ENCODE measurements at regions not wholly inside any gene's neighbourhood (a gene's known extent, or its start where the extent isn't known, plus 50 kb on each side); places are given as distances from the start of the nearest gene placed in this dataset.
"Not testable (repeated sequence)": the region's sequence is repeated elsewhere in the genome, so short reads cannot be mapped to it uniquely, and the experiment has no call there.

DNA sequence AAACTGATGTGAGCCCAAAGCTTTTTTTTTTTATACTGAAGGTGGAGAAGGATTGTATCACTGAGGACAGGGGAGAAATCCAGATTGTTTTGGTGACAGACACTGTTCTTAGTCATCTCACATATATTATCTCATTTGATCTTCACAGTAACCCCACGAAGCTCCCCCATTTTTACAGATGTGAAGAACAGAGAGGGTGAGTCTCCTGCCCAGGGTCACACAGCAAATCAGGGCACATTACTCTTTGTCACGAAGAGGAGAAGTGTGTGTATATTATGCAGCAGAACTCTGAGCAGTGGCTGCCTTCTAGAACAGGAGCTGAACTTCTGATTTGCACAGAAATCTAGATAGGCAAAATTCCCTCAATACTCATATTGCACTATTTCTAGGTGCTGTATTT lies 504.3 kb downstream of the XYLT1 start:
- no peaks in the 10 kb centered on the region for H3K4me1 ChIP-seq (ENCODE audit: control insufficient read depth, insufficient read depth, low read length)

DNA sequence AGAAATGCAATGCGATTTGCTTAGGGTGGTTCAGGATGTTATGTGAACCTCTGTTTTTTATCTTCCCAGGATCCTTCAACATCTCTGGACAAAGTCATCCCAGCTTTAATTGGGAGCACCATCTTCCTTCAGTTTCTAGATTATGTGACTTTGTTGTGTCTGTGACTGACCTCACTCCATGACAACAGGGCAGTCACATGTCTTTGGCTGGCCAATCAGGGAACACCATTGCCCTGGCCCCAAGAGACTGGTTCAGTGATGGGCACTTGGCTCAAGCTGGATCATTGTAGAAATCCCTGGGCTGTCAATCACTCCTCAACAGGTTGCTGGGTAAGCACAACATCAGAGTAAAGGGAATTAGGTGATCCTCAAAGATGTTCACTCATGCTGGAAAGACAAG lies 499.7 kb downstream of the XYLT1 start:
- no peak for DNase-seq (ENCODE audit: low read depth, low spot score)
- Histone ChIP-seq H3K4me3 (ENCODE audit: low read length) (no peak overlapping the region), H3K4me1 (ENCODE audit: control insufficient read depth, insufficient read depth, low read length) (no peaks in the 10 kb centered on the region), H3K27me3 (ENCODE audit: control insufficient read depth, insufficient read depth, low read length) (no peaks in the 10 kb centered on the region), H3K27ac (ENCODE audit: low read length) (no peak overlapping the region), H3K36me3 (ENCODE audit: control insufficient read depth, insufficient read depth, low read length) (no peaks in the 10 kb centered on the region), H3K9me3 (ENCODE audit: control insufficient read depth, insufficient read depth, low read length) (no peaks in the 10 kb centered on the region)
- WGBS (ENCODE audit: insufficient coverage, insufficient read length), result no CpG with 5 or more reads among the region's 1 CpG

More for the DNA sequence above, 504.3 kb downstream of the XYLT1 start:
- H3K27me3 ChIP-seq (ENCODE audit: control insufficient read depth, insufficient read depth, low read length), result no peaks in the 10 kb centered on the region
- H3K4me3 ChIP-seq (ENCODE audit: low read length), result no peak overlapping the region
- H3K9me3 ChIP-seq (ENCODE audit: control insufficient read depth, insufficient read depth, low read length), result no peaks in the 10 kb centered on the region
- no peak overlapping the region for H3K27ac ChIP-seq (ENCODE audit: low read length)
- DNase-seq (ENCODE audit: low read depth, low spot score), result no peak
- no CpG with 5 or more reads among the region's 2 CpGs for WGBS (ENCODE audit: insufficient coverage, insufficient read length)
- H3K36me3 ChIP-seq (ENCODE audit: control insufficient read depth, insufficient read depth, low read length), result no peaks in the 10 kb centered on the region

DNA sequence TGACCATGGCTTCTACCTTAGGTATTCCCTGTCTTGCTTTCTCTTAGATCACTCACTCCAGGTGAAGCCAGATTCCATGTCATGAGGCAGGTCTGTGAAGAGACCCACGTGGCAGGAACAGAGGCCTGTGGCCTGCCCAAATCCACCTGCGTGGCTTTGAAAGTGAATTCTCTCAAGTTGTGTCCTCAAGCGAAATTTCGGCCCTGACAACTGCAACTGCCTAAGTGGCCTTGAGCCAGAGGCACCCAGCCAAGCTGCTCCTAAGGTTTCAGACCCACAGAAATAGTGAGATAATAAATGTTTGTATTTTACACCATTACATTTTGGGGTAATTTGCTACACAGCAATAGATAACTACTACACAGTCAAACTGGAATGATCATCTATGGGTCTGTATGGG lies 497.9 kb downstream of the XYLT1 start:
- H3K27ac ChIP-seq (ENCODE audit: low read length), result no peak overlapping the region
- no peak overlapping the region for H3K4me3 ChIP-seq (ENCODE audit: low read length)
- no CpG with 5 or more reads among the region's 4 CpGs for WGBS (ENCODE audit: insufficient coverage, insufficient read length)

DNA sequence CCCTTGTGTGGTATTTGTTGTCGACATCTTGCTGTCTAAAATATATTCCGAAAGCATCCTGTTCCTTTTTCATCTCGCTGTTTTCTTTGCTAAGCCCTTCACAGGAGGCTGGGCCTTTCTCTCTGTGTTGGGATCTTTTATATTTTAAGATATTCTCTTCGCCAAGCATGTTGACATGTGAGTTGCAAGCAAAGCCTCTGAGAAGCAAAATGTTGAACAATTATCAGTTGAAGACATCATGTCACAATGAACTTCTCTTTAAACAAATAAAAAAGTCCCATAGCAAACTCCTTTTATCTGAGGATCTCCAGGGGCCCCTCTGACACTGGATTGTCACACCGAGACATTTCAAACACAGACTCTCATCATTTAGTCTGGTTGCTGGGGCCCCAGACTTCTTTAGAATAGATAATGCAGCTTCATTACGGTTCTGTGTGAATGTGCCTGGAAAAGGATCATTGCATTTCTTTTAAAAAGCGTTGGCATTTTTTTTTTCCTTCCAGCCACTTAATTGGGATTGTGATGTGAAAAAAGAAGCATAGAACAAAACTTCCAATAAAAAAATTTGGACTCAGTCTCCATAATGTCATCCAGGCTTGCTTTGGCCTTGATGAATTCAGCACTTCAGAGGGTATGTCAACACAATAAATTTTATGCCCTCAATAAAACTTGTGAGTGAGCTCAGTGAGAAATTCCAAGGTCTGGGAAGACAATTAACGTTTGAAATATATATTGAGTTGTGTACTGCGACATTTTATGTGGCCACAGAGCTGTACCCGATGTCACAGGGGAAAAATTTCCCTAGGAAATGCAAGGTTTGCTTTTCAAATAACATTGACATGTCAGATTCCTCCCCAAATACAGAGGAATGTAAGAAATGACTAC lies 496.8 kb downstream of the XYLT1 start:
- Histone ChIP-seq H3K4me1 (ENCODE audit: control insufficient read depth, insufficient read depth, low read length) (no peaks in the 10 kb centered on the region), H3K27me3 (ENCODE audit: control insufficient read depth, insufficient read depth, low read length) (no peaks in the 10 kb centered on the region), H3K4me3 (ENCODE audit: low read length) (no peak overlapping the region), H3K27ac (ENCODE audit: low read length) (no peak overlapping the region), H3K36me3 (ENCODE audit: control insufficient read depth, insufficient read depth, low read length) (no peaks in the 10 kb centered on the region), H3K9me3 (ENCODE audit: control insufficient read depth, insufficient read depth, low read length) (no peaks in the 10 kb centered on the region)
- DNase-seq (ENCODE audit: low read depth, low spot score), result no peak
- WGBS (ENCODE audit: insufficient coverage, insufficient read length), result no CpG with 5 or more reads among the region's 10 CpGs

More for the DNA sequence above, 497.9 kb downstream of the XYLT1 start:
- Histone ChIP-seq H3K4me1 (ENCODE audit: control insufficient read depth, insufficient read depth, low read length) (no peaks in the 10 kb centered on the region), H3K9me3 (ENCODE audit: control insufficient read depth, insufficient read depth, low read length) (no peaks in the 10 kb centered on the region), H3K27me3 (ENCODE audit: control insufficient read depth, insufficient read depth, low read length) (no peaks in the 10 kb centered on the region), H3K36me3 (ENCODE audit: control insufficient read depth, insufficient read depth, low read length) (no peaks in the 10 kb centered on the region)
- no peak for DNase-seq (ENCODE audit: low read depth, low spot score)

DNA sequence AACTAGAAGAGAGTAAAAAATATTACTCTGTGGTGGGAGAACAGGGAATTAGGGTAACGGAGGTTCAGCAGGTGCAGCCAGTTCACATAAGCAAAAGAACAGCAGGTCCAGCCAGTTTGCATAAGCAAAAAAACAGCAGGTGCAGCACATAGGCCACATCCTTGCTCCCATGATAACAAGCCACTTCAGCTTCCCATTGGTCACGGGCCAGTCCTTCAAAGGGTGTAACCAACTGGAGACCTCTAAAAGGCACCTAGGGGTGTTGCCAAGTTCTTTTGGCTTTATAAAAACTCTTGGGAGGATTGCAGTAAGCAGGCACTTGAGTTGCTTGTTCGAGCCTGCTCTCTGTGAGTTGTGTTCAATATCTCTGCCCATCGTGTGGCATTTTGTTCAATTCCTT lies 488.1 kb downstream of the XYLT1 start:
- Histone ChIP-seq H3K9me3 (ENCODE audit: control insufficient read depth, insufficient read depth, low read length) (no peaks in the 10 kb centered on the region), H3K27me3 (ENCODE audit: control insufficient read depth, insufficient read depth, low read length) (no peaks in the 10 kb centered on the region; the same call in 1 of the 2 replicates), H3K4me1 (ENCODE audit: control insufficient read depth, insufficient read depth, low read length) (no peaks in the 10 kb centered on the region), H3K36me3 (ENCODE audit: control insufficient read depth, insufficient read depth, low read length) (no peaks in the 10 kb centered on the region), H3K4me3 (ENCODE audit: low read length) (no peak overlapping the region), H3K27ac (ENCODE audit: low read length) (no peak overlapping the region)
- no CpG with 5 or more reads among the region's 4 CpGs for WGBS (ENCODE audit: insufficient coverage, insufficient read length)
- no peak for DNase-seq (ENCODE audit: low read depth, low spot score)

DNA sequence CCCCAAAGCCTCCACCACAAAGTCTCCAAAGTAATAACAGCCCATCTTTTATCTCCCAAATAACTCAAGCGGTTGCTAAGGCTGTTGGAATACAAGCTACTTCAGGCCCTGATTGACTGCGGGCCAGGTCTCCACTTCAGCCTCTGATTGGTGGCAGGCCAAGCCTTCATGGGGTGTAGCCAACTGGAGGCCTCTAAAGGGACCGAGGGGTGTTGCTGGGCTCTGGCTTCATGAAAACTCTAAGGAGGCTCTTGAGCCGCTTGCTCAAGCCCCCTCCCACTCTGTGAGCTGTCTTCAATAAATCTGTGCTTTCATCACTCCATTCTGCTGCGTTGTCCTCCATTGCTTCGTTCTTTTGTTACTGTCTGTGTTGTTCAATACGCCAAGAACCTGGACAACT lies 487.2 kb downstream of the XYLT1 start:
- no peak for DNase-seq (ENCODE audit: low read depth, low spot score)
- no CpG with 5 or more reads among the region's 7 CpGs for WGBS (ENCODE audit: insufficient coverage, insufficient read length)

DNA sequence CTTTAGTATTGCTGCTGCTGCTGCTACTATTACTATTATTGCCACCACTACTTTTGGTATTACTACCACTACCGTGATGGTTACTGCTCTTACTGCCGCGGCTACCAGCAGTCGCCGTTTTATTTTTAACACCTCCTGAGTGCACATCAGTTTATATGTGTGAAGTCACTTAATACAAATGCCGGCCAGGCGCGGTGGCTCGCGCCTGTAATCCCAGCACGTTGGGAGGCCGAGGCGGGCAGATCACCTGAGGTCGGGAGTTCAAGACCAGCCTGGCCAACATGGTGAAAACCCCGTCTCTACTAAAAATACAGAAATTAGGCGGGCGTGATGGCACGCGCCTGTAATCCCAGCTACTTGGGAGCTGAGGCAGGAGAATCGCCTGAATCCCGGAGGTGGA lies 486.7 kb downstream of the XYLT1 start:
- H3K27me3 ChIP-seq (ENCODE audit: control insufficient read depth, insufficient read depth, low read length); H3K27ac ChIP-seq (ENCODE audit: low read length); H3K4me3 ChIP-seq (ENCODE audit: low read length); H3K9me3 ChIP-seq (ENCODE audit: control insufficient read depth, insufficient read depth, low read length); H3K36me3 ChIP-seq (ENCODE audit: control insufficient read depth, insufficient read depth, low read length); H3K4me1 ChIP-seq (ENCODE audit: control insufficient read depth, insufficient read depth, low read length); DNase-seq (ENCODE audit: low read depth, low spot score): not testable (repeated sequence)
- no CpG with 5 or more reads among the region's 21 CpGs for WGBS (ENCODE audit: insufficient coverage, insufficient read length)

More for the DNA sequence above, 487.2 kb downstream of the XYLT1 start:
- H3K27me3 ChIP-seq (ENCODE audit: control insufficient read depth, insufficient read depth, low read length), result no peaks in the 10 kb centered on the region; the same call in 1 of the 2 replicates
- no peaks in the 10 kb centered on the region for H3K36me3 ChIP-seq (ENCODE audit: control insufficient read depth, insufficient read depth, low read length)
- no peak overlapping the region for H3K27ac ChIP-seq (ENCODE audit: low read length)
- no peaks in the 10 kb centered on the region for H3K9me3 ChIP-seq (ENCODE audit: control insufficient read depth, insufficient read depth, low read length)
- H3K4me3 ChIP-seq (ENCODE audit: low read length), result no peak overlapping the region
- no peaks in the 10 kb centered on the region for H3K4me1 ChIP-seq (ENCODE audit: control insufficient read depth, insufficient read depth, low read length)

DNA sequence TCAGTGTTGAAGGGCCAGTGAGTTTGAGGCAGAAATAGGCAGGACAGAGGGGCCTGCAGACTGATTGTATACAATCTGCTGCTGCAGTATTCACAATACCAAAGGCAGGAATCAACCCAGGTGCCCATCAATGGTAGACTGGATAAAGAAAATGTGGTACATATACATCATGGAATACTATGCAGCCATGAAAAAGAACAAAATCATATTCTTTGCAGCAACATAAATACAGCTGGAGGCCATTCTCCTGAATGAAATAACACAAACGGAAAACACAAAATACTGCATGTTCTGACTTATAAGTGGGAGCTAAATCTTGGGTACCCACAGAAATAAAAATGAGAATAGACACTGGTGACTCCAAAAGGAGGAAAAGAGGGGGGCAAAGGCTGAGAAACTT lies 485.1 kb downstream of the XYLT1 start:
- H3K27me3 ChIP-seq (ENCODE audit: control insufficient read depth, insufficient read depth, low read length), result no peaks in the 10 kb centered on the region; the same call in 1 of the 2 replicates
- no peak for DNase-seq (ENCODE audit: low read depth, low spot score)
- no peaks in the 10 kb centered on the region for H3K36me3 ChIP-seq (ENCODE audit: control insufficient read depth, insufficient read depth, low read length)
- no peaks in the 10 kb centered on the region for H3K4me1 ChIP-seq (ENCODE audit: control insufficient read depth, insufficient read depth, low read length)
- WGBS (ENCODE audit: insufficient coverage, insufficient read length), result no CpG with 5 or more reads among the region's 1 CpG
- H3K9me3 ChIP-seq (ENCODE audit: control insufficient read depth, insufficient read depth, low read length), result no peaks in the 10 kb centered on the region
- H3K27ac ChIP-seq (ENCODE audit: low read length), result no peak overlapping the region
- no peak overlapping the region for H3K4me3 ChIP-seq (ENCODE audit: low read length)

DNA sequence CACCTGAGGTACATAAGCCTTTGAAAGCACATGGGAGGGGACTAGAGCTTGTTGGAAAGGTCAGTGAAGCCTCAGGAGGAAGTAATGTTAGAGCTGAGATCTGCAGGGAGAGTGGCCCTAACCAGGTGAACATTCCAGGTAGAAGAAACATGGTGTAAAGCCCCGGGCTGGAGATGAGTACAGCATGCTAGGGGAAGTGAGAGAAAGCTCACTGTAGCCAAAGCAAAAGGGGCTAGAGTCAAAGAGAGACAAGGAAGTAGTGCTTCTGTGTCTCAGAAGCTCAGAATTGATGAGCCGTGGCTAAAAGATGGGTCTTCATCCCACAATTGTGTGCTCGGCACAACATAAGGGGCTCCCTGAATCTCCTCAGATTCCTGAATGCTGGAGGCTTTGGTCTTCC lies 481.8 kb downstream of the XYLT1 start:
- no CpG with 5 or more reads among the region's 3 CpGs for WGBS (ENCODE audit: insufficient coverage, insufficient read length)
- no peak overlapping the region for H3K27ac ChIP-seq (ENCODE audit: low read length)
- no peak for DNase-seq (ENCODE audit: low read depth, low spot score)

DNA sequence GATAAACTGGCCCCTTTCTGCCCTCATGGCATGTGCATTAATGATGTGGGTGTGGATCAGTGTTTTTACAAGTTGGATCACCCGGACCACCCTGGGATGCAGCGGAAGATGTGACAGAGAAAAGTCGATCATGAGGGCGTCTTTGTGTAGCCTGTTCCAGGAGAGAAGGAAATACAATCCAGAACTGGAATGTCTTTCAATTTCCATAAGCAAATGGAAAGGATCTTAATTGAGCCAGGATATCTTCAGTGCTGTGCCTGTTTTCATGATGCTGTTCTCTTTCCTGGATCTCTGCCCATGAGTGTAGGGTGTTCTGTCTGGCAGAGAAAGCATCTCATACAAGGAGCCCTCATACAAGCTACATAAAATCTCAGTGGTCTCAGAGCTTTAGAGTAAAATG lies 481.4 kb downstream of the XYLT1 start:
- no CpG with 5 or more reads among the region's 4 CpGs for WGBS (ENCODE audit: insufficient coverage, insufficient read length)
- no peak overlapping the region for H3K27ac ChIP-seq (ENCODE audit: low read length)
- DNase-seq (ENCODE audit: low read depth, low spot score), result no peak
- no peaks in the 10 kb centered on the region for H3K4me1 ChIP-seq (ENCODE audit: control insufficient read depth, insufficient read depth, low read length)
- H3K36me3 ChIP-seq (ENCODE audit: control insufficient read depth, insufficient read depth, low read length), result no peaks in the 10 kb centered on the region
- no peaks in the 10 kb centered on the region for H3K27me3 ChIP-seq (ENCODE audit: control insufficient read depth, insufficient read depth, low read length)
- no peaks in the 10 kb centered on the region for H3K9me3 ChIP-seq (ENCODE audit: control insufficient read depth, insufficient read depth, low read length)
- H3K4me3 ChIP-seq (ENCODE audit: low read length), result no peak overlapping the region

More for the DNA sequence above, 481.8 kb downstream of the XYLT1 start:
- no peaks in the 10 kb centered on the region for H3K27me3 ChIP-seq (ENCODE audit: control insufficient read depth, insufficient read depth, low read length)
- no peak overlapping the region for H3K4me3 ChIP-seq (ENCODE audit: low read length)
- H3K9me3 ChIP-seq (ENCODE audit: control insufficient read depth, insufficient read depth, low read length), result no peaks in the 10 kb centered on the region
- H3K36me3 ChIP-seq (ENCODE audit: control insufficient read depth, insufficient read depth, low read length), result no peaks in the 10 kb centered on the region
- H3K4me1 ChIP-seq (ENCODE audit: control insufficient read depth, insufficient read depth, low read length), result no peaks in the 10 kb centered on the region

DNA sequence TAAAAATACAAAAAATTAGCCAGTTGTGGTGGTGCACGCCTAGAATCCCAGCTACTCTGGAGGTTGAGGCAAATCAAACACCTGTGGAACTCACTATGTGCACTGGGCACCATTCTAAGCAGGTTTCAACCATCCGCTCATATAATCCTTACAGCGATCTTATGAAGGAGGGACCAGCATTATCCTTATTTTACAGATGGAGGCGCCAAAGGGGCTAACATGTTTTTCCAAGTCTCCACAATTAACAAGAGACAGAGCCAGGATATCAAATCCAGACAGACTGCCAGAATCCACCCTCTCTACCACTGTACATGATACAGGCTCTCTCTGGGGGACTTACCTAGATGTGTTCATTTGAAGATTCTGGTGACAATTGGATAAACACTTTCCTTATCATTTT lies 479.0 kb downstream of the XYLT1 start:
- H3K9me3 ChIP-seq (ENCODE audit: control insufficient read depth, insufficient read depth, low read length), result no peaks in the 10 kb centered on the region
- no peaks in the 10 kb centered on the region for H3K27me3 ChIP-seq (ENCODE audit: control insufficient read depth, insufficient read depth, low read length)
- no CpG with 5 or more reads among the region's 4 CpGs for WGBS (ENCODE audit: insufficient coverage, insufficient read length)
- H3K36me3 ChIP-seq (ENCODE audit: control insufficient read depth, insufficient read depth, low read length), result no peaks in the 10 kb centered on the region
- H3K4me1 ChIP-seq (ENCODE audit: control insufficient read depth, insufficient read depth, low read length), result no peaks in the 10 kb centered on the region
- H3K4me3 ChIP-seq (ENCODE audit: low read length), result no peak overlapping the region
- H3K27ac ChIP-seq (ENCODE audit: low read length), result no peak overlapping the region
- no peak for DNase-seq (ENCODE audit: low read depth, low spot score)

Data from iPS DF 6.9 (cell line).